Activated CD4-positive, alpha-beta T cell treated with anti-CD3 and anti-CD28 coated beads for 48 hours (primary cell): ENCODE measurements at regions not wholly inside any gene's neighbourhood (a gene's known extent, or its start where the extent isn't known, plus 50 kb on each side); places are given as distances from the start of the nearest gene placed in this dataset.
A peak's percentile ranks its signal among the peaks of the same experiment; 100 is the strongest.
"Not testable (repeated sequence)": the region's sequence is repeated elsewhere in the genome, so short reads cannot be mapped to it uniquely, and the experiment has no call there.

ENCODE experiments used
- DNase-seq: peaks from one replicate; pipeline ENCODE4 v3.0.0-alpha.2; 2020

DNA sequence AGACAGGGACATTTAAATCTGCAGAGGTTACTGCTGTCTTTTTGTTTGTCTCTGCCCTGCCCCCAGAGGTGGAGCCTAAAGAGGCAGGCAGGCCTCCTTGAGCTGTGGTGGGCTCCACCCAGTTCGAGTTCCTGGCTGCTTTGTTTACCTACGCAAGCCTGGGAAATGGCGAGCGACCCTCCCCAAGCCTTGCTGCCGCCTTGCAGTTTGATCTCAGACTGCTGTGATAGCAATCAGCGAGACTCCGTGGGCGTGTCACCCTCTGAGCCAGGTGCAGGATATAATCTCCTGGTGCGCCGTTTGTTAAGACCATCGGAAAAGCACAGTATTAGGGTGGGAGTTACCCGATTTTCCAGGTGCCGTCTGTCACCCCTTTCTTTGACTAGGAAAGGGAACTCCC is 93.3 kb downstream of the ANKRD30BL start:
- not testable (repeated sequence) for DNase-seq

DNA sequence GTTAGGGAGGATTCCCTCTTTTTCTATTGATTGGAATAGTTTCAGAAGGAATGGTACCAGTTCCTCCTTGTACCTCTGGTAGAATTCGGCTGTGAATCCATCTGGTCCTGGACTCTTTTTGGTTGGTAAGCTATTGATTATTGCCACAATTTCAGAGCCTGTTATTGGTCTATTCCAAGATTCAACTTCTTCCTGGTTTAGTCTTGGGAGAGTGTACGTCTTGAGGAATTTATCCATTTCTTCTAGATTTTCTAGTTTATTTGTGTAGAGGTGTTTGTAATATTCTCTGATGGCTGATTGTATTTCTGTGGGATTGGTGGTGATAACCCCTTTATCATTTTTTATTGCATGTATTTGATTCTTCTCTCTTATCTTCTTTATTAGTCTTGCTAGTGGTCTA is 96.4 kb downstream of the ANKRD30BL start:
- not testable (repeated sequence) for DNase-seq

DNA sequence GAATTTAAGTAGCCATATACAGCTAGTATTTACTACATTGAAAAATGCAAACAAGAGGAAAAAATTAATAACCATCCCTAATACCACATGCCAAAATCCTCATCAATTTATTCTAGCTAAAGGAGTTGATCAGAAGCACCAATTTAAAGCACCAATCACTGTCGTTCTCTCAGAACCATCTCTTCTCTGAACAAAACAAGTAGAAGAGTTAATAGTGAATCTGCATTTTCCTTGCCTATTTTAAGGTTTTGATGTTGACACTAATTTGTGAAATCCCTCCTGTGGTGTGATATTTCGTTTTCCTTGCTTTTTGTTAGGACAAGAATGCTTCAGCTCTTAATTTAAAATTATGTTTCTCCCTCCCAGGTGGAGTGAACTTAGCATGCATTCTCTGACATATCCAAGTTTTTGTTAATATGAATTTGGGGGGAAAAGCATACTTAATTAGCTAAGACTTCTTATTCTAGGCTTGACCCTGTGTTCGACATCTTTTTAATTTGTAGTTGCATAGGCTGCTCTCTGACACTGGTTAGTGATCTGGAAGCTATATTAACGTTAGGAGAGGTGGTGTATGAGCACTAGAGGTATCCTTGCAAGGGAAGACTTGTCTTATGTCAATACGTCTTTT is 122.0 kb downstream of the ANKRD30BL start:
- not testable (repeated sequence) for DNase-seq

DNA sequence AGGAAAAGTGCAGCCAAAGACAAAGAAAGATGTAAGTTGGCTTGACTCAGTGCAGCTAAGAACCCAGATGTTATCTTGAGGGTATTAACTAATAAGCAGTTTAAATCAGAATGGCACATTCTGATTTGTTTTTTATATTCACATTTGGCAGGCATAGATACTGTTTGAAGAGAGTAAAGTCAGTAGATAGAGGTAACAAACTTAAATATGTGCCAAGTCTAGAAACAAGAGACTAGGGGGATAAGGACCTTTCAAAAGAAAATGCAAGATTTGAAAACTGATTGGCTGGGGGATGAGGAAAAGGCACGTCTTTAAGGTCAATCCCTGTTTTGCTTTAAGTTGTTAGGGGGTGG is 122.9 kb downstream of the ANKRD30BL start:
- DNase-seq: not testable (repeated sequence)

DNA sequence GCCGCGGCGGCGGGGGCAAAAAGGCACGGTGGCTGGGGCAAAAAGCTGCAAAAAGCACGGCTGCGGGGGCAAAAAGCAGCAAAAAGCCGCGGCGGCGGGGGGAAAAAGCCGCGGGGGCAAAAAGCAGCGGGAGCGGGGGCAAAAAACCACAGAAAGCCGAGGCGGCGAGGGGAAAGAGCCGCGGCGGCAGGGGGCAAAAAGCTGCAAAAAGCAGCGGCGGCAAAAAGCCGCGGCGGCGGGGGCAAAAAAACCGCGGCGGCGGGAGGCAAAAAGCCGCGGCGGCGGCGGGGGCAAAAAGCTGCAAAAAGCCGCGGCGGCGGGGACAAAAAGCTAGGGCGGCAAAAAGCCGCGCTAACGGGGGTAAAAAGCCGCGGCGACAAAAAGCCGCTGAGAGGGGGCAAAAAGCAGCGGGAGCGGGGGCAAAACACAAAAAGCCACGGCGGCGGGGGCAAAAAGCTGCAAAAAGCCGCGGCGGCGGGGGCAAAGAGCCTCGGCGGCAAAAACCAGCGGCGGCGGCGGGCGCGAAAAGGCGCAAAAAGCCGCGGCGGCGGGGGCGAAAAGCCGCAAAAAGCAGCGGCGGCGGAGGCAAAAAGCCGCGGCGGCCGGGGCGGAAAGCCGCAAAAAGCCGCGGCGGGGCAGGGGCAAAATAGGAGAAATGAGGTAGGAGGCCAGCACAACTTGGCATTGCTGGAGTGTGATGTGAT is 123.4 kb downstream of the ANKRD30BL start:
- DNase-seq: peak; percentile 5

DNA sequence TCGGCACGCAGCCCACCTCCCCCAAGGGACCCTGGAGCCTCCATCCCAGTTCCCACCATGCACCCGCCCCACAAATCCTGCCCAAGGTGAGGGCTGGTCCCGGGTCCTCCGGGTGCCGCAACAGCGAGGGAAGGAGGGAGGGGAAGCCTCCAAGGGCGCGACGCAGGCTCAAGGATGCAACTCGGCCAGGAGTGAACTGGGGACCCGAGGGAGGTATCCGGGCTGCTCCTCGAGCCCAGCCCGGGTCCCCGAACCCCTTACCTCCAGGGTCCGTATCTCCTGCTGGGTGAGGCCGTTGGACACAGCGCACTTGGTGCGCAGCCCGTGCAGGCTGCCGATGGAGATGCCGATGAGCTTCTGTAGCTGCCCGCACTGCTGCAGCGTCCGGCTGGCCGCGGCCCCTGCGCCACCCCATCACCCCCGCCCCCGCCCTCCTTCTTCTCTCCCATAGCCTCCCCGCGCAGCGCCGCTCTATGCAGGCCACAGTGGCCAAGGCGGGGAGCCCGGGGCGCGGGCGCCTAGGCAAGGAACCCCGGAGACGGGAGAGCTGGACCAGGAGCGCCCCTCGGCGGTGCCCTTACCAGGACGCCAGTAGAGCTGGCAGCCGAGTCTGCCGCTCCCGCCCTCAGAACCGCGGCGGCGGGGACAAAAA is 124.1 kb downstream of the ANKRD30BL start:
- DNase-seq: peak; percentile 4

DNA sequence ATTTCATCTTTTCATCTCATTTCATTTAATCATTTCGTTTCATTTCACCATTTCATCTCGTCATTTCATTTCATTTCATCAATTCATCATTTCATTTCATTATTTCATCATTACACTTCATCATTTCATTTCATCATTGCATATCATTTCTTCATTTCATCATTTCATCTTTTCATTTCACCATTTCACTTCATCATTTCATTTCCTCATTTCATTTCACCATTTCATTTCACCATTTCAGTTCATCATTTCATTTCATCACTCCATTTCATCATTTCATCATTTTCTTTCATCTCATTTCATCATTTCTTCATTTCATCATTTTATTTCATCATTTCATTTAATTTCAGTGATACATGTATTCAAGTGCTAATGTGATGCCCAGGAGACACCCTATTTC is 127.1 kb downstream of the ANKRD30BL start:
- no peak for DNase-seq

DNA sequence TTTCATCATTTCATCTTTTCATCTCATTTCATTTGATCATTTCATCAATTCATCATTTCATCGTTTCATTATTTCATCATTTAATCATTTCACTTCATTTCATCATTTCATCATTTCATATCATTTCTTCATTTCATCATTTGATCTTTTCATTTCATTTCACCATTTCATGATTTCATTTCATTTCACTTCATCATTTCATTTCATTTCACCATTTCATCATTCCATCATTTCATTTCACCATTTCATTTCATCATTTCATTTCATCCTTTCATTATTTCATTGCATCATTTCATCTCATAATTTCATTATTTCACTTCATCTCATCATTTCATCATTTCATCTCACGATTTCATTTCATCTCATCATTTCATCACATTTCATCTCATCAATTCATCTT is 127.8 kb downstream of the ANKRD30BL start:
- no peak for DNase-seq

DNA sequence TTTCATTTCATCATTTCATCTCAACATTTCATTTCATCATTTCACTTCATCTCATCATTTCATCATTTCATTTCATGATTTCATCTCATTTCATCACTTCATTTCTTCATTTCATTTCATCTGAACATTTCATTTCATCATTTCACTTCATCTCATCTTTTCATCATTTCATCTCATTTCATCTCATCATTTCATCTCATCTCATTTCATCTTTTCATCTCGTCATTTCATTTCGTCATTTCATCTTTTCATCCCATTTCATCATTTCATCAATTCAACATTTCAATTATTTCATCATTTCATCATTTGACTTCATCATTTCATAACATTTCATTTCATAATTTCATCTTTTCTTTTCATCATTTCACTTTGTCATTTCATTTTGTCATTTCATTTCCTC is 128.4 kb downstream of the ANKRD30BL start:
- no peak for DNase-seq

DNA sequence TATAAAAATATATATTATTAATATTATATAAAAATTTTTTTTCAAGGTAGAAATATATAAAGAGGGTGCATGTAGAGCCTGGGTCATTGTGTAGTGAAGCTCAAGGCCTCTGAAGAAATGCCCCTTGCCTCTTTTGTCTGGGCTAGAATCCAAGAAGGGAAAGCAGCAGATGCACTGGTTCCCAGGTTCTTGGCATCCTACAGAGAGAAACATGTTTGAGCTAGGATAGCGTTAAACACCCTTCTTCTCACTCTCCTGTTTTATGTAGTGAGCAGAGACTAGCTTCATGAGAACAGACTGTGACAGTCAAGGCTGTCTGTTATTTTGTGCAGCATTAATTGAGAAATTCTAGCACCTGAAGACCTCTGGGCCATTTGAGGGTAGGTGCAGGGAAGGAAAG is 149.7 kb downstream of the ANKRD30BL start:
- DNase-seq: not testable (repeated sequence)

DNA sequence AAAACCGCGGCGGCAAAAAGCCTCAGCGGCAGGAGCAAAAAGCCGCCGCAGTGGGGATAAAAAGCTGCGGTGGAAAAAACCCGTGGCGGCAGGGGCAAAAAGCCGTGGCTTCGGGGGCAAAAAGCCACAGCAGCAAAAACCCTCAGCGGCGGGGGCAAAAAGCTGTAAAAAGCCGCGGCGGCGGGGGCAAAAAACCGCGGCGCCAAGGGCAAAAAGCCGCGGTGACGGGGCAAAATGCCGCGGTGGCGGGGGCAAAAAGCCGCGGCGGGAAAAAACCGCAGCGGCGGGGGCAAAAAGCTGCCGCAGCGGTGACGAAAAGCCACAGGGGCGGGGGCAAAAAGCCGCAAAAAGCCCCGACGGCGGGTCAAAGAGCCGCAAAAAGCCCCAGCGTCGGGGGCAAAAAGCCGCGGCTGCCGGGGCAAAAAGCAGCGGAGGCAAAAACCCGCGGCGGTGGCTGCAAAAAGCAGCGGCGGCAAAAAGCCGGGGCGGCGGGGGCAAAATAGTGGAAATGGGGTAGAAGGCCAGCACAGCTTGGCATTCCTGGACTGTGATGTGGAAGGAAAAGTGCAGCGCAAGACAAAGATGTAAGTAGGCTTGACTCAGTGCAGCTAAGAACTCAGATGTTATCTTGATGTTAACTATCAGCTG is 151.8 kb downstream of the ANKRD30BL start:
- DNase-seq: no peak

DNA sequence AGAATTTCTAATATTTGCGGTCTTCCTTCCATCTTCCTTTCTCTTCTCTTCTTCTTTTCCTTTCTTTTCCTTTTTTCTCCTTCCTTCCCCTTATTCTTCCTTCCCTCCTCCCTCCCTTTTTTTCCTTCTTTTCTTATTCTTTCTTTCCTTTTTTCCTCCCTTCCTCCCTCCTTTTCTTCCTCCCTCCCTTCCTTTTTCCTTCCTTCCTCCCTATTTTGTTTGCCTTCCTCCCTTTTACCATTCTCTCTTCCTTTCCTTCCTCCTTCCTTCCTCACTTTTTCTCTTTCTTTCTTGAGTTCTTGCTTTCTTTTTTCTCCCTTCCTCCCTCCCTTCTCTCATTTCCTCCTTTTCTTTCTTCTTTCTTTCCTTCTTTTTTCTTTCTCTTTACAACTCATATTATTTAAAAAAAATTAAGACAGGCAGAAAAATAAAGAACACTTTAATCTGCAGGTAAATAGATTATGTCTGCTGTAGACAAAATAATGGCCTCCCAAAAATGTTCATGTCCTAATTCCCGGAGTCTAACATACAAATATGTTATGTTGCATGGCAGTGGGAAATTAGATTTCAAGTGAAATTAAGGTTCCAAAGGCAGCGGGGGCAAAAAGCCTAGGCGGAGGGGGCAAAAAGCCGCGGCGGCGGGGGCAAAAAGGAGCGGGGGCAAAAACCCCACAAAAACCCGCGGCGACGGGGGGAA is 152.4 kb downstream of the ANKRD30BL start:
- DNase-seq: no peak

DNA sequence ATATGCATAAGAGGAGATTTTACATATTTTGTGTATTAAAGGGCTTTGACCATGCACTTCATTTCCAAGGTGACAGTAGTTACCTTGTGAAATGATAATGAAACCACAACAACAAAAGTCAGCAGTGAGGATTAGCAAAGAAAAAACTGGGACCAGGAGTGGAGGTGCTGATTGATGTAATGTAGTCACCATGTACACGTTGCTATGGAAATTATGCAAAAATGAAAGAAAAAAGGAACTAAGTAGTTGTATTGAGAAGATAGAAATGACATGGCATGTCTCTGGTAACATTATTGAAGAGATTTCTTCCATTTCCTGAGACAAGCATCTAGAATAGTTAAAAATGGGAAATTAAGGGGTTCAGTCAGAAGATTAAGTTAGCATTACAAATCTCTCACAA is 171.0 kb downstream of the ANKRD30BL start:
- not testable (repeated sequence) for DNase-seq

DNA sequence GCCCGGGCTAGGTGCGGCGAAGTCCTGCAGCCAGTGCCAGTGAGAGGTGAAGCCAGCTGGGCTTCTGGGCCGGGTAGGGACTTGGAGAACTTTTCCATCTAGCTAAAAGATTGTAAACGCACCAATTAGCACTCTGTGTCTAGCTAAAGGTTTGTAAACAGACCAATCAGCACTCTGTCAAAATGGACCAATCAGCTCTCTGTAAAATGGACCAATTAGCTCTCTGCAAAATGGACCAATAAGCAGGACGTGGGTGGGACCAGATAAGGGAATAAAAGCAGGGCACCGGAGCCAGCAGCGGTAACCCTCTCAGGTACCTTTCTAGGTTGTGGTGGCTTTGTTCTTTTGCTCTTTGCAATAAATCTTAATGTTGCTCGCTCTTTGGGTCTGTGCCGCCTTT is 195.1 kb downstream of the ANKRD30BL start:
- DNase-seq: not testable (repeated sequence)

DNA sequence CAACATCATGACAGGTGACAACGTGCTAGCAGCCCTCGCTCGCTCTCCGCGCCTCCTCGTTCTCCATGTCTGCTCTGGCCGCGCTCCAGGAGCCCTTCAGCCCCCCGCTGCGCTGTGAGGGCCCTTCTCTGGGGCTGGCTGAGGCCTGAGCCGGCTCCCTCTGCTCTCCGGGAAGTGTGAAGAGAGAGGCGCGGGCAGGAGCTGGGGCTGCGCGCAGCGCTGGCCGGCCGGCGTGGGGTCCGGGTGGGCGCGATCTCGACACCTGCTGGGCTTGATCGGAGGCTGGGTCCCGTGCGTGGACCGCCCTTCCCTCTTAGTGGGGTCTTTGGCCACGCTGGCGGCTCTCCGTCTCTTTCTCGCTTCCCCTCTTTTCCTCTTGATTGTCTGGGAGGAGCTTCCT is 195.5 kb downstream of the ANKRD30BL start:
- DNase-seq: no peak

DNA sequence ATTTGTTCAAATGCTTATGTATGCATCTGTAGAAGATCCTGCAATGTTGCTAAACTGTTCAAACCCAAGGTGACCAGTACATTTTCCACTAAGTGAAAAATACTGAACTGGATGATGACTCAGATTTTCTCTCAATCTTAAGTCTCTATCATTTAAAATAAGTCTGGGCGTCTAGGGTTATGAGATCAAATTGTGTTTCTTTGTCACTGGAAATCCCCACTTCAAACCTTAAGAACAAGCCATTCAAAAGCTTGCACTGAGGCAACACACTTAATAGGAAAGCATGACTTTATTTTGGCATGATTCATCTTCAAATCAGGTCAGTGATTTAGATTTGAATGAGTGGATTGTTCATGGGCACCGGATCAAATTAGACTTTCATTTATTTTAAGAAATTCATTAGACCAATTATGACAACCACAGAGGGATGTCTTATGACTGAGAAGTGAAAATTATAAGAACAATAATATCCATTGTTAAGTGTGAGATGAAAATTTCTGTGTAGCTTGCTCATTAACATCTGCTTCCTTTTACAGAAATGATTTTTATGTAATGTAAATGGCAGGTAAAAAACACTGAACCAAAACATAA is 203.6 kb downstream of the ANKRD30BL start:
- not testable (repeated sequence) for DNase-seq

DNA sequence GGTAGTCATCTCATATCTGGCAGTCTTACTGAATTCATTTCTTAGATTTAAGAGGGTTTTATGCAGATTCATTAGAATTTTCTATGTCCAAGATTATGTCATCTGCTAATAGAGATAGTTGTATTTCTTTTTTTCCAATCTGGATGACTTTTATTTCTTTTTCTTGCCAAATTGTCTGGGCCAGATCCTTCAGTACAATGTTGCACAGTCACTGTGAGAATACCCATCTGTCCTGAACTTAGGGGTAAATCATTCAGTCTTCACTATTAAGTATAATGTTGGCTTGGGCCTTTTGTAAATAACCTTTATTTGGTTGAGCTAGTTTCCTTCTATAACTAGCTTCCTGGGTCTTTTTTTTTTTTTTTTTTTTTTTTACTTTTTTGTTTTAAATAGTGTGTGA is 213.1 kb downstream of the ANKRD30BL start:
- DNase-seq: not testable (repeated sequence)

DNA sequence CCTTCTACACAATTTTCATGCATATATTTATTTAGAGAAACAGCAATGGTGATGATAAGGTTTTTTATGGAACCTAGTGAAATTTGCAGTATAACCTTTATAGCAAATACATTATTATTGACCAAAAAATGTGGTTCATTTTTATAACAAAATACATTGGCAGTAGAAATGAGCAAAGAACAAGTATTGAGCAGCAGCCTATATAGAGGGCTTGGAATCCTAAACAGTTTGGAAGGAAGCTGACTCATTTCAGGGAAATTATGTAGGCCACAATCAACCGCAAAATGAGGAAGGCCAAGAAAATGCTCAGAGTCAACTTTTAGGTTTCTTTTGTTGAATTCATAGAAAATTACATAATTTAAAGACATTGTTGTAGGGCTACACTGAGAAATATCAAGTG is 238.5 kb downstream of the ANKRD30BL start:
- not testable (repeated sequence) for DNase-seq

DNA sequence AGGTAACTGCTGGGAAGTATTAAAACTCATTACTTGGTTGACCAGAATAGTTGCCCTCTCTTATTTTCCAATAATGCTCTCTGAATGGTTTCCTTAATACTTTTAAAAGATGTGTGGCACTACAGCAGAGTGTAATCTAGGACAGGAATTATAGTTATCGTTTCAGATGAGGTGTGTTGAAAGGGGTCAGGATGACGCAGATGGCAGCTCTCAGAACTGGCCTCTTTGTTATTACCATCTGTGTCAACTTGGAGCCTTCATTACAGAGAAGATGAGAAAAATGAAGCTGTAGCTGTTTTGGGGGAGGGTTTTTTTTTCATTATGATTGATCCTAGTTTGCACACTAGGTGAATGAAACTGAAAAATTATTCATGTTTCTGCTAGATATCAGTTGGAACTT is 238.9 kb downstream of the ANKRD30BL start:
- not testable (repeated sequence) for DNase-seq
